PC-3 (cell line): ENCODE measurements at regions not wholly inside any gene's neighbourhood (a gene's known extent, or its start where the extent isn't known, plus 50 kb on each side); places are given as distances from the start of the nearest gene placed in this dataset.

Experiments
- EZH2 ChIP-seq: fragments of 300-600 bp; sonication (generic); IDR thresholded peaks from one replicate; pipeline ENCODE4 v1.6.1; 2017; ENCODE audit warnings: antibody characterized with exemption, mild to moderate bottlenecking, low read length; ENCODE audit not compliant: unreplicated experiment
- TF ChIP-seq, protein P1 (sequence below): fragments of 300-600 bp; sonication (generic); conservative IDR thresholded peaks from 2 replicates; pipeline ENCODE4 v1.5.1; 2017; ENCODE audit warnings: antibody characterized with exemption, low read depth, mild to moderate bottlenecking, low read length

DNA sequence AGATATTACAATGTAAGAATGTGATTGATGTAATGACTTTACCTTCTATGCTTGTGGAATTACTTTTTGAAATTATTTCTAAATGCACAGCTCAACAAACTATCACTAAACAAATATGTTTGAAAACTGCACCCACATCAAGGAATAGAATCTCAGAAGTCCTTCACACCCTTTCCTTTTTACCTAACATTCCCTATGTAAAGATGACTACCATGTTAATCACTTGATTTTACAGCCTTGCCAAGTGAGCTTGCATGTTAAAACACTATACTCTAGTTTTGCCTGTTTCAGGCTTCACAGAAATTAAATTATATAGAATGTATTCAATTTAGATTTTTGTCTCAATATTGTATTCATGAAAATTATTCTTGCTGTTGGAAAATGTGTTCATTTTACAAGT lies 1169.4 kb upstream of the CELF2 start:
- TF ChIP-seq, protein P1, sequence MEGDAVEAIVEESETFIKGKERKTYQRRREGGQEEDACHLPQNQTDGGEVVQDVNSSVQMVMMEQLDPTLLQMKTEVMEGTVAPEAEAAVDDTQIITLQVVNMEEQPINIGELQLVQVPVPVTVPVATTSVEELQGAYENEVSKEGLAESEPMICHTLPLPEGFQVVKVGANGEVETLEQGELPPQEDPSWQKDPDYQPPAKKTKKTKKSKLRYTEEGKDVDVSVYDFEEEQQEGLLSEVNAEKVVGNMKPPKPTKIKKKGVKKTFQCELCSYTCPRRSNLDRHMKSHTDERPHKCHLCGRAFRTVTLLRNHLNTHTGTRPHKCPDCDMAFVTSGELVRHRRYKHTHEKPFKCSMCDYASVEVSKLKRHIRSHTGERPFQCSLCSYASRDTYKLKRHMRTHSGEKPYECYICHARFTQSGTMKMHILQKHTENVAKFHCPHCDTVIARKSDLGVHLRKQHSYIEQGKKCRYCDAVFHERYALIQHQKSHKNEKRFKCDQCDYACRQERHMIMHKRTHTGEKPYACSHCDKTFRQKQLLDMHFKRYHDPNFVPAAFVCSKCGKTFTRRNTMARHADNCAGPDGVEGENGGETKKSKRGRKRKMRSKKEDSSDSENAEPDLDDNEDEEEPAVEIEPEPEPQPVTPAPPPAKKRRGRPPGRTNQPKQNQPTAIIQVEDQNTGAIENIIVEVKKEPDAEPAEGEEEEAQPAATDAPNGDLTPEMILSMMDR: no peak
- TF ChIP-seq EZH2: no peak
